IMR-90 (cell line): ENCODE measurements at regions not wholly inside any gene's neighbourhood (a gene's known extent, or its start where the extent isn't known, plus 50 kb on each side); places are given as distances from the start of the nearest gene placed in this dataset.
A peak's percentile ranks its signal among the peaks of the same experiment; 100 is the strongest.

Experiments
- ATAC-seq: fragments of 200-7000 bp; cut with Tn5 transposase; 2 replicates; pipeline ENCODE4 v1.9.1; 2020; ENCODE audit warnings: low read depth, mild to moderate bottlenecking, moderate library complexity
- BruUV-seq: library from RNA; stranded (reverse); fragments of 400-500 nt; replicated peaks from 2 replicates; lab custom pipeline; 2021; lab: Mats Ljungman, UMichigan
- CTCF ChIA-PET: fragments of 300-600 bp; formaldehyde crosslinking; extraction: SDS; loops from one replicate; lab custom pipeline; 2021; ENCODE audit warnings: antibody characterized with exemption; lab: Yijun Ruan, JAX
- POLR2A ChIA-PET: fragments of 300-600 bp; sonication (Branson Sonifier 250); formaldehyde crosslinking; loops from one replicate; lab custom pipeline; 2022; ENCODE audit warnings: antibody characterized with exemption; ENCODE audit not compliant: unreplicated experiment; lab: Charles Lee
- DNase-seq: peaks from one replicate; pipeline ENCODE4 v3.0.0; 2013
- H2AFZ ChIP-seq: replicated peaks from 2 replicates; pipeline ENCODE3; 2013; ENCODE audit warnings: low read length, mild to moderate bottlenecking; ENCODE audit not compliant: poor library complexity
- H2AK5ac ChIP-seq: 2 replicates; pipeline ENCODE4 v1.6.1; 2013; ENCODE audit warnings: low read depth, low read length, inconsistent platforms
- H2AK9ac ChIP-seq: replicated peaks from 2 replicates; pipeline ENCODE3; 2013; ENCODE audit warnings: mild to moderate bottlenecking, low read depth, low read length, moderate library complexity; ENCODE audit not compliant: poor library complexity
- H2BK120ac ChIP-seq: 2 replicates; pipeline ENCODE4 v1.6.1; 2013; ENCODE audit warnings: low read depth, low read length, inconsistent platforms
- H2BK15ac ChIP-seq: 3 replicates; pipeline ENCODE4 v1.6.1; 2013; ENCODE audit warnings: low read depth, low read length, inconsistent platforms
- H2BK20ac ChIP-seq: 2 replicates; pipeline ENCODE4 v1.6.1; 2013; ENCODE audit warnings: low read depth, mild to moderate bottlenecking, inconsistent platforms, low read length, moderate library complexity
- H2BK5ac ChIP-seq: 2 replicates; pipeline ENCODE4 v1.6.1; 2013; ENCODE audit warnings: mild to moderate bottlenecking, low read depth, low read length, inconsistent platforms; ENCODE audit not compliant: poor library complexity, severe bottlenecking
- H3K14ac ChIP-seq: replicated peaks from 2 replicates; pipeline ENCODE4 v1.6.1; 2013; ENCODE audit warnings: low read depth, low read length, inconsistent platforms
- H3K18ac ChIP-seq: 2 replicates; pipeline ENCODE4 v1.6.1; 2013; ENCODE audit warnings: low read depth, low read length, control low read depth
- H3K23ac ChIP-seq: 2 replicates; pipeline ENCODE4 v1.6.1; 2013; ENCODE audit warnings: low read depth, low read length, inconsistent platforms
- H3K27ac ChIP-seq: 2 replicates; pipeline ENCODE4 v1.5.1; 2013; ENCODE audit warnings: mild to moderate bottlenecking, control low read depth, low read length; ENCODE audit not compliant: insufficient read depth
- H3K27me3 ChIP-seq: 2 replicates; pipeline ENCODE4 v1.6.1; 2013; ENCODE audit warnings: low read length; ENCODE audit not compliant: control insufficient read depth, insufficient read depth
- H3K36me3 ChIP-seq: 2 replicates; pipeline ENCODE4 v1.6.1; 2013; ENCODE audit warnings: low read length, mixed read lengths; ENCODE audit not compliant: control insufficient read depth, insufficient read depth
- H3K4ac ChIP-seq: 2 replicates; pipeline ENCODE4 v1.6.1; 2013; ENCODE audit warnings: low read depth, low read length, inconsistent platforms
- H3K4me1 ChIP-seq: 2 replicates; pipeline ENCODE4 v1.6.1; 2013; ENCODE audit warnings: low read length, mixed read lengths; ENCODE audit not compliant: control insufficient read depth, insufficient read depth
- H3K4me2 ChIP-seq: 2 replicates; pipeline ENCODE4 v1.6.1; 2013; ENCODE audit warnings: low read depth, mild to moderate bottlenecking, control low read depth, low read length, moderate library complexity
- H3K4me3 ChIP-seq: 2 replicates; pipeline ENCODE4 v1.5.1; 2013; ENCODE audit warnings: low read depth, mild to moderate bottlenecking, control low read depth, low read length, moderate library complexity; ENCODE audit not compliant: insufficient read depth
- H3K56ac ChIP-seq: 2 replicates; pipeline ENCODE4 v1.6.1; 2013; ENCODE audit warnings: low read length, inconsistent platforms; ENCODE audit not compliant: insufficient read depth; ENCODE audit errors: extremely low read depth
- H3K79me1 ChIP-seq, 2 experiments: 2 replicates each; pipeline ENCODE4 v1.6.1; 2013; ENCODE audit warnings: low read length in 2 of 2, inconsistent platforms in 1 of 2, low read depth in 1 of 2
- H3K9ac ChIP-seq: 2 replicates; pipeline ENCODE4 v1.6.1; 2013; ENCODE audit warnings: low read depth, low read length, control low read depth
- H3K9me1 ChIP-seq: 2 replicates; pipeline ENCODE4 v1.6.1; 2013; ENCODE audit warnings: low read length, inconsistent platforms; ENCODE audit not compliant: insufficient read depth
- H3K9me3 ChIP-seq: 2 replicates; pipeline ENCODE4 v1.6.1; 2013; ENCODE audit warnings: low read length; ENCODE audit not compliant: control insufficient read depth, insufficient read depth
- H4K20me1 ChIP-seq: 2 replicates; pipeline ENCODE4 v1.6.1; 2013; ENCODE audit warnings: low read length, inconsistent platforms; ENCODE audit not compliant: insufficient read depth
- H4K5ac ChIP-seq: 2 replicates; pipeline ENCODE4 v1.6.1; 2013; ENCODE audit warnings: mild to moderate bottlenecking, low read depth, low read length, control low read depth
- H4K8ac ChIP-seq, 2 experiments: 2 replicates each; pipeline ENCODE4 v1.6.1; 2013; ENCODE audit warnings: low read depth in 2 of 2, low read length in 2 of 2, control low read depth in 1 of 2, inconsistent platforms in 1 of 2
- H4K91ac ChIP-seq: 2 replicates; pipeline ENCODE4 v1.6.1; 2013; ENCODE audit warnings: low read depth, low read length, inconsistent platforms; ENCODE audit not compliant: insufficient read depth
- CEBPB ChIP-seq: IDR thresholded peaks from 2 replicates; pipeline ENCODE4 v1.6.1; 2012; ENCODE audit warnings: low read depth, low read length, improper control_type of control experiment
- FOS ChIP-seq: fragments of 150-350 bp; IDR thresholded peaks from 2 replicates; pipeline ENCODE4 v1.6.1; 2016; ENCODE audit warnings: low read depth, low read length
- MXI1 ChIP-seq: IDR thresholded peaks from 2 replicates; pipeline ENCODE4 v1.6.1; 2012; ENCODE audit warnings: low read depth, mild to moderate bottlenecking, low read length, moderate library complexity, borderline replicate concordance
- WGBS, 2 experiments: methylation state at CpG; one replicate each; pipeline versions ENCODE4 v1.1.5 to v1.1.7; 2013; ENCODE audit warnings: missing lambda C conversion rate in 2 of 2; ENCODE audit not compliant: insufficient read length in 1 of 2; ENCODE audit errors: extremely low coverage in 2 of 2; 5-methylcytosine and 5-hydroxymethylcytosine counted together
- dilution Hi-C: fragments of 300-500 bp; cut with HindIII; formaldehyde crosslinking; loops from one replicate; pipeline ENCODE4 v1.14.3; 2018; ENCODE audit warnings: low sequenced_read_pairs; ENCODE audit not compliant: unreplicated experiment
- in situ Hi-C: fragments of 300-500 bp; cut with MboI; formaldehyde crosslinking; loops from 3 replicates; pipeline ENCODE4 v1.14.3; 2019; ENCODE audit warnings: low sequenced_read_pairs, inconsistent platforms, mixed read lengths
- intact Hi-C: fragments of 100-400 bp; cut with micrococcal nuclease; formaldehyde crosslinking; loops from 2 replicates; pipeline ENCODE4 v1.10.0; 2022

- Histone ChIP-seq H2AK5ac (no peak overlapping the region), H2BK120ac (no peak overlapping the region), H3K4ac (no peak overlapping the region), H2BK5ac (no peak overlapping the region), H3K27me3 (no peaks in the 10 kb centered on the region), H2AFZ (no peak overlapping the region), H3K9ac (no peak overlapping the region), H3K4me2 (no peak overlapping the region), H4K20me1 (no peaks in the 10 kb centered on the region), H3K36me3 (no peaks in the 10 kb centered on the region), H4K8ac (no peak overlapping the region), H4K91ac (no peak overlapping the region), H2AK9ac (no peak overlapping the region), H3K4me3 (no peak overlapping the region), H3K9me3 (no peaks in the 10 kb centered on the region), H3K56ac (no peak overlapping the region), H3K14ac (no peak overlapping the region), H3K18ac (no peak overlapping the region), H2BK15ac (no peak overlapping the region), H3K79me1 (no peaks in the 10 kb centered on the region), H4K5ac (no peak overlapping the region), H3K4me1 (no peaks in the 10 kb centered on the region), H3K27ac (no peak overlapping the region), H3K23ac (no peak overlapping the region), H2BK20ac (no peak overlapping the region), H3K9me1 (no peaks in the 10 kb centered on the region)
- BruUV-seq, result no TSS peak
- intact Hi-C loops (no loop called here), in situ Hi-C loops (no loop called here), dilution Hi-C loops (no loop called here)
- ATAC-seq, result no peak
- CTCF ChIA-PET, result no interaction called here
- WGBS, 2 experiments, result no CpG with 5 or more reads among the region's 1 CpG
- no peak for DNase-seq
- TF ChIP-seq CEBPB, result peak; percentile 63; the same call in 1 of the 2 replicates
- TF ChIP-seq MXI1, result no peak
- peak; percentile 47; the same call in 1 of the 2 replicates for TF ChIP-seq FOS
- POLR2A ChIA-PET, result no interaction called here
Observed at GRCh38 chr7:114109304-114109703, 190.5 kb upstream of the PPP1R3A start.
